Lower leg skin (tissue), 3 donors: ENCODE measurements at regions not wholly inside any gene's neighbourhood (a gene's known extent, or its start where the extent isn't known, plus 50 kb on each side); places are given as distances from the start of the nearest gene placed in this dataset.

Experiments used
- POLR2A ChIP-seq, 2 donors: fragments of 450-650 bp; IDR thresholded peaks; one replicate each; pipeline ENCODE4 v1.6.1; 2016 to 2017; ENCODE audit warnings: antibody characterized with exemption in 2 of 2, mild to moderate bottlenecking in 1 of 2, moderate library complexity in 1 of 2
- TF ChIP-seq, protein P1 (sequence below), 3 donors: fragments of 450-650 bp; IDR thresholded peaks; one replicate each; pipeline ENCODE4 v1.5.1; 2016; ENCODE audit warnings: antibody characterized with exemption in 3 of 3, mild to moderate bottlenecking in 3 of 3, moderate library complexity in 2 of 3

DNA sequence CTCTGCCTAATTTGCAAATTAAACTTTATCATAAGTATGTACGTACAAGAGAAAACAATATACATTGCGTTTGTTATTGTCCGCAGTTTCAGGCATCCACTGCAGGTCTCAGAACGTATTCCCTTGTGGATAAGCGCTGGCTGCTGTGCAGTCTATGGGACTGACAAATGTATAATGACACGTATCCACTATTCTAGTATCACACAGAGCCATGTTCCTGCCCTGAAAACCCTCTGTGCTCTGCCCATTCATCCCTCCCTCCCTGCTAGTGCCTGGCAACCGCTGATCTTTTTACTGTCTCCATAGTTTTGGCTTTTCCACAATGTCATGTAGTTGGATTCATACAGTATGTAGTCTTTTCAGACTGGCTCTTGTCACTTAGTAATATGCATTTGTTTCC is 179.4 kb downstream of the MAF start:
- no peak for TF ChIP-seq POLR2A (IDR thresholded peaks at IDR 0.05)
- TF ChIP-seq, protein P1, sequence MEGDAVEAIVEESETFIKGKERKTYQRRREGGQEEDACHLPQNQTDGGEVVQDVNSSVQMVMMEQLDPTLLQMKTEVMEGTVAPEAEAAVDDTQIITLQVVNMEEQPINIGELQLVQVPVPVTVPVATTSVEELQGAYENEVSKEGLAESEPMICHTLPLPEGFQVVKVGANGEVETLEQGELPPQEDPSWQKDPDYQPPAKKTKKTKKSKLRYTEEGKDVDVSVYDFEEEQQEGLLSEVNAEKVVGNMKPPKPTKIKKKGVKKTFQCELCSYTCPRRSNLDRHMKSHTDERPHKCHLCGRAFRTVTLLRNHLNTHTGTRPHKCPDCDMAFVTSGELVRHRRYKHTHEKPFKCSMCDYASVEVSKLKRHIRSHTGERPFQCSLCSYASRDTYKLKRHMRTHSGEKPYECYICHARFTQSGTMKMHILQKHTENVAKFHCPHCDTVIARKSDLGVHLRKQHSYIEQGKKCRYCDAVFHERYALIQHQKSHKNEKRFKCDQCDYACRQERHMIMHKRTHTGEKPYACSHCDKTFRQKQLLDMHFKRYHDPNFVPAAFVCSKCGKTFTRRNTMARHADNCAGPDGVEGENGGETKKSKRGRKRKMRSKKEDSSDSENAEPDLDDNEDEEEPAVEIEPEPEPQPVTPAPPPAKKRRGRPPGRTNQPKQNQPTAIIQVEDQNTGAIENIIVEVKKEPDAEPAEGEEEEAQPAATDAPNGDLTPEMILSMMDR (IDR thresholded peaks at IDR 0.05), result no peak
